ENCODE measurements at regions not wholly inside any gene's neighbourhood (a gene's known extent, or its start where the extent isn't known, plus 50 kb on each side); places are given as distances from the start of the nearest gene placed in this dataset.
A peak's percentile ranks its signal among the peaks of the same experiment; 100 is the strongest.

- no peak overlapping the region for H3K4me3 ChIP-seq (ENCODE audit: control insufficient read depth, low read depth, low read length)
- peak; percentile 67 for DNase-seq (ENCODE audit: low read depth)
- TF ChIP-seq, protein P1, sequence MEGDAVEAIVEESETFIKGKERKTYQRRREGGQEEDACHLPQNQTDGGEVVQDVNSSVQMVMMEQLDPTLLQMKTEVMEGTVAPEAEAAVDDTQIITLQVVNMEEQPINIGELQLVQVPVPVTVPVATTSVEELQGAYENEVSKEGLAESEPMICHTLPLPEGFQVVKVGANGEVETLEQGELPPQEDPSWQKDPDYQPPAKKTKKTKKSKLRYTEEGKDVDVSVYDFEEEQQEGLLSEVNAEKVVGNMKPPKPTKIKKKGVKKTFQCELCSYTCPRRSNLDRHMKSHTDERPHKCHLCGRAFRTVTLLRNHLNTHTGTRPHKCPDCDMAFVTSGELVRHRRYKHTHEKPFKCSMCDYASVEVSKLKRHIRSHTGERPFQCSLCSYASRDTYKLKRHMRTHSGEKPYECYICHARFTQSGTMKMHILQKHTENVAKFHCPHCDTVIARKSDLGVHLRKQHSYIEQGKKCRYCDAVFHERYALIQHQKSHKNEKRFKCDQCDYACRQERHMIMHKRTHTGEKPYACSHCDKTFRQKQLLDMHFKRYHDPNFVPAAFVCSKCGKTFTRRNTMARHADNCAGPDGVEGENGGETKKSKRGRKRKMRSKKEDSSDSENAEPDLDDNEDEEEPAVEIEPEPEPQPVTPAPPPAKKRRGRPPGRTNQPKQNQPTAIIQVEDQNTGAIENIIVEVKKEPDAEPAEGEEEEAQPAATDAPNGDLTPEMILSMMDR (conservative IDR thresholded peaks at IDR 0.05; ENCODE audit: control insufficient read depth, insufficient read depth, low read depth, low read length) = no peak
Measured at GRCh38 chr11:112652786-112653390, 308.3 kb upstream of the NCAM1 start.

DNA sequence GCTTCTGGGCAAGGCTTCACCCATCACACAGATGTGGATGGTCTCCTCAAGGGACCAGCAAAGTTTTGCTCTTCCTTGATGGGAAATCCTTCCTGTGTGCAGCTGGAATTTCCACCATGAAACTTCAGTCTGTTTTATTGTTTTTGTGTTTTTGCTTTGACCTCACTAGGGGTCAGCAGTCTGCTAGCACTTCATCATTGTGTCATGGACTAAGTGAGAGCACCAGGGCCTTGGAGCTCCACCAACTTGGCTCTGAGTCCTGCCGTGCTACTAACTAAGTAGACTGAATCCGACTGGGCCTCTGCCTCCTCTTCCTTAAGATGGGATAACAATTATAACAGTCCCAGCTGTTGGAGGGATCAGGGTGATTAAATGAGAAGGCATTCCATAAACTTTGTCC lies 305.8 kb upstream of the NCAM1 start:
- peak; percentile 88 for DNase-seq (ENCODE audit: low read depth)
- H3K4me3 ChIP-seq (ENCODE audit: control insufficient read depth, low read depth, low read length) = no peak overlapping the region
- TF ChIP-seq, protein P1 (conservative IDR thresholded peaks at IDR 0.05; ENCODE audit: control insufficient read depth, insufficient read depth, low read depth, low read length) = no peak

DNA sequence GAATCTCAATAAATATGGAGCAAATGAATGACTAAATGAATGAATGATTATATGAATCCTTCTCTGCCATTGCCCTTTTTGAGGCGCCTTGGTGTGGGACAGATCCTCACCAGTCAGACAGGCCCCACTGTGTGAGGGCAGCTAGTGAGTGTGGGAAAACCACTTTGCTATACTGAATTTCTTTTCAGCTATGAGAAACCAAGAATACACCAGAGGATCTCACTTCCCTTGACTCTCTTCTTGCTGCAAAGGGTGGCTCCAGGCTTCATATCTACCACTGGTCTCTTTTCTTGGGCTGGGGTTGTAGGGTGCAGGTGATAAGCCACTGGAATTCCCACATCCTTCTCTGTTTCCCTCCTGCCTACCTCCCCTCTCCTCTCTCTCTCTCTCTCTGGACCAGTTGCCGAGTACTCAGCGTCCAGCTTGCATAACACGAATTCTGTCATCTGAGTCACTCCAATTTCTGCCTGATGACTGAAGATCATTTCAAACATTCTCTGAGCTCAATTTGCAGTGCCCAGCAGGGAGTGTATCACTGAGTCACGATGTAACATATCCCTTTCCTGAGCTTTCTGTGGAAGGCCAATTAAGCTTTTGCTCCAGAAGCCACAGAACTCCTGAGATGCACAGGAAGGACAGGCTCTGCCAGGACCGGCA lies 304.3 kb upstream of the NCAM1 start:
- TF ChIP-seq, protein P1 (conservative IDR thresholded peaks at IDR 0.05; ENCODE audit: control insufficient read depth, insufficient read depth, low read depth, low read length) = no peak
- DNase-seq (ENCODE audit: low read depth) = peak; percentile 88
- no peak overlapping the region for H3K4me3 ChIP-seq (ENCODE audit: control insufficient read depth, low read depth, low read length)

- no peak for DNase-seq (ENCODE audit: low read depth)
- H3K4me3 ChIP-seq (ENCODE audit: control insufficient read depth, low read depth, low read length) = no peak overlapping the region
- TF ChIP-seq, protein P1 (conservative IDR thresholded peaks at IDR 0.05; ENCODE audit: control insufficient read depth, insufficient read depth, low read depth, low read length) = no peak
Measured at GRCh38 chr11:112658431-112658878, 302.8 kb upstream of the NCAM1 start.

DNA sequence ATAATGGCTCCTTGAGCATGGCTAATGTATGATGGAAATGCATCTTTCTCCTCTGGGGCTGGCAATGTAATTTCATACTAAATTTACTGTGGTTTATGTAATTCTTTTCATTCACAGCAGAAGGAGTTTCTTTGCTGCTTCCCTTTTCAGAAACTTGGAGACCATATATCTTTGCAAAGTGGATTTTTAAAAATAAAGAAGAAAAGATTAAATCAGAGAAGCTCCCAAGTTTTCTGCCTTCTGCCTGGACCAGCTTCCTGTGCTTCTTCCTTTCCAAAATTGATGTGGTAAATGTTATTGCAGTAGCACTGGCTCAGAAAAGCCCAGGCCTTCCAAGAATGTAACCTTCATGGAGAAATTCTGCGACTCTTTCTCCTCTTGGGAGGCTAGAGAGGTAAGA lies 300.1 kb upstream of the NCAM1 start:
- H3K4me3 ChIP-seq (ENCODE audit: control insufficient read depth, low read depth, low read length) = no peak overlapping the region
- no peak for DNase-seq (ENCODE audit: low read depth)
- TF ChIP-seq, protein P1 (conservative IDR thresholded peaks at IDR 0.05; ENCODE audit: control insufficient read depth, insufficient read depth, low read depth, low read length) = no peak

- H3K4me3 ChIP-seq (ENCODE audit: control insufficient read depth, low read depth, low read length) = no peak overlapping the region
- TF ChIP-seq, protein P1 (conservative IDR thresholded peaks at IDR 0.05; ENCODE audit: control insufficient read depth, insufficient read depth, low read depth, low read length) = no peak
- DNase-seq (ENCODE audit: low read depth) = no peak
Measured at GRCh38 chr11:112661571-112661970, 299.6 kb upstream of the NCAM1 start.
